Right forelimb (tissue), 1 donor: ENCODE measurements at regions not wholly inside any gene's neighbourhood (a gene's known extent, or its start where the extent isn't known, plus 50 kb on each side); places are given as distances from the start of the nearest gene placed in this dataset.
"Not testable (repeated sequence)": the region's sequence is repeated elsewhere in the genome, so short reads cannot be mapped to it uniquely, and the experiment has no call there.

Experiments used
- DNase-seq: peaks from one replicate; pipeline ENCODE4 v3.0.0-alpha.2; 2018

DNA sequence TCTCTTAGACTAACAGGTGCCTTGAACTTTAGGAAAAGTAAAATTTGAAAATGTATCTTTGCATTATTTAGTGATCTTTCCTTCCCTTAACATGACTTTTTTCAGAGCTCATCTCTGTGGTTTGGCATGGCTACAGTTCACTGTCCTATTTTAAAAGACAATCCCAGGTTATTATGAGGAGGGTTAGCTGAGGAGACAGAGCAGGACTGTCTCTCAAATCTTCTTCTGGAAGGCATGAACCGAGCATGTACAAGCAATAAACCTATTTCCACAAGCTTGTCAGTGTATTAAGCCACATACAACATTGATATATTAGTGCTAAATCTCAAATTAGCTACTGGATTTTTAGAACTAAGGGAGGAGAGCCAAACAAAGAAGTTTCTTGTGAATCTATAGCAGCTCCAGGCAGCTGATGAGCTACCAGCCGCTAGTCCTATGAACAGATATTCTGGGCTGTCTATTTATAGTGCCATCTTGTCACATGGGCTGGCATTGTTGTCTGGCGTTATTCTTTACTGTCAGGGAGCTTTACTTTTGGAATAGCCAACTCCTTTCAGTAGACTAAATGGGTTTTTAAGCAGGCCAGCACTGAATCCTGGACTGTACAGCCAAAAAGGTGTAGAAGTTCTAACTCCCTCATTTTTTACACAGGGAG, 171.2 kb upstream of the ACTBL2 start:
- DNase-seq = no peak

DNA sequence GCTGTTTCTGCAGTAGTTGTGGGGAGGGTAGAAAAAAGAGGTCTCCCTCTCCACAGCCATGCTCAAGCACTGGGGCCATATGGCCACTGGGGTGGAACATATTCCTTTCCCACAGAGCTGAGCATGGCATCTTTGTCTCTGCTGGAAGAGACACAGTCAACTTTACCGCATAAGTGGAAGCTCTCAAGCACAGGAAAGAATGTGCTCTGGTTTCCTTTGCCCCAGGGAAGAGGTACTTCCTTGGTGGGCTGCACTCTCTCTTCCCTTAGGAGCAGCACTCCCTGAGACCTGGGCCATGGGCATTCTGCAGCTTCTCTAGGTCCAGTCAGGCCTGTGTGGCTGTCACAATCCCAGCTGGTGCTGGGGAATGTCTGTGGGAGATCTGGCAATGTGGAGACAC, 168.5 kb upstream of the ACTBL2 start:
- DNase-seq = no peak

DNA sequence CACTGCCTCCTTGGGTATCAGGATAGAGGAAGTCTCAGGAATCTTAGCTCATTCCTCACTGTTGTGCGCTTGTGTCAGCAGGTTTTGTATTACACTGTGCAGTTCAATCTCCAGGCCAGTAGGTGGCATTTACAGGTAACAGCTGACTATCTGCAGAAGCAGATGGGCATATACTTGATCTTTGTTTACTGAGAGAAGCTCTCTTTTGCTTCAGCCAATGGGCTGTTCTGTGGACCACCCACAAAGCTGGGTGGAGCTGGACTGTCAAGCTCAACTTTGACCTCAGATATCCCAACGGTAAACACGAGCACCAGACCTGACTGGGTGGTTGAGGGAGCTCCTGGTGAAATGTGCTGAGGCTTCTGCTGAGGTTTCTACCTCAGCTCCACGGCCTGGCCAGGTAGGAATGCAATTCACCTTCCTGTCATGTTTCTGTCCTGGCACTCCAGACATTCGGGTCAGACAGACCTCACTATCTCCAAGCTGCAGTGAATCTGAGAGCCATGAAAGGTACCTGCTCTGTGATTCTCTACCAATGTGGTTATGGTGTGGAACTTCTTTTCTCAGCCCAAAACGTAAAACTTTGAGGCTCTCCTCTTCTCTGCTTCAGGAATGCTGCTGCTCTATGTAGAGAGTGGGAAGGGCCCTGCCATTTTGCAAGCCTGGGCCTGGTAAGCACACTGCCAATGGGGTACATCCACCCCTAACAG, 167.9 kb upstream of the ACTBL2 start:
- DNase-seq = no peak

DNA sequence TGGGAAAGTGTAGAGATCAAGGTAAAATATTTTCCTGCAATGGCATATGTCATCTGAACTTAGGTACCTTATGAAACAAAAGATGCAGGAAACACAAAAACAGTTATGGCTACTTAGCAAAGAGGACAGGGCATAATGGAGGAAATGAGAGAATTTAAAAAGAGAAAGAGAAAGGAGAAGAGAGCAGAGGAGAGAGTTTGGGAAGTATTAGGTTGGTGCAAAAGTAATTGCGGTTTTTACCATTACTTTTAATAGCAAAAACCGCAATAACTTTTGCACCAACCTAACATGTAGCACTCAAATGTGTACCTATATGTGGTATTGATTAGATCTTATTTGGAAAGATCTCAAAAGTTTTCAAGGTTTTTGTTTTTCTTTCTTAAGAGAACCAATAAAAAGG, 160.1 kb upstream of the ACTBL2 start:
- DNase-seq = no peak

DNA sequence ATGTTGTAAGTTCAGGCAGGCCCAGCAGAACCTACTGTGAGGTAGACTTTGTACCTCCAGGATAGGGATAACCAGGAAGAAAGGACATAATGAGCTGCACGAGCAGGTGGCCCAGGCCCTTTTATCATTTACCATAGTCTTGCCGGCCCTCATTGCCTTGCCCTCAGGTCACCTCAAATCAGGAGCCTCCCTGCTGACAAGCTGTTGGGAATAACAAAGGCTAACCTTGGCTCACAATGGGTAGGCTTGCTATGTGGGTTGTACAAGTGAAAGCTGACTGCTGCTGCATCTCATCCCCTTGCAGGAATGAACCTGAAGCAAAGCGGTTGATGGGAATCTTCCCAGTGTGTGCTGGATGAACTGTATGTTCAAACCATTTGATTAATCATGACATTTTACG, 159.5 kb upstream of the ACTBL2 start:
- no peak for DNase-seq

DNA sequence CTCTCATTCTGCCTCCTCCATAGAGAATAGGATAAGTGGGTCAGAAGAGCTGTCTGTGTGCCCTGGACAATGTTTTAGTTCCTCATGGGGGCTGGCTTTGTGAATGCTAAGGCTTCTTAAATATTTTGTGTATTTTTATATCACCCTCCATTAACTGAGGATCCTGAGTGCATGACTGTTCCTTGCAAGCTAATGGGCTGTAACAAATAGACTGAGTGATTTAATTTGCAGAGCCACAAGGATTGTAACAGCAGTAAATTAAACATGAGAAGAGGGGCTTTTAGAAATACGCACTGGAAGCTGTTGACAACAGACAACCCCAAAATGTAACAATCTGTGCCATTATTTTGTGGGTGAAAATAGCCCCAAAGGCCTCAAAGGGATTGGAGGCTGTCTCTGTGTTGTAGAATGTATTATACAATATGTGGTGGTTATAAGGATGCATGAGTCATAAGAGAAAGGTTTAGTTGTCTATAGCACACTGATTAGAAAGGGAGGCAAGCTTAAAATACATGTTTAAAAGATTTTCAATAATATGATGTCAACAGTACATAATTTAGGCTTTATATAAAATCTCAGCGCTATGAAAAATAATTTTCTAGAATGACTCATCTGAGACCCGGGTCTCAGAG, 152.7 kb upstream of the ACTBL2 start:
- no peak for DNase-seq

DNA sequence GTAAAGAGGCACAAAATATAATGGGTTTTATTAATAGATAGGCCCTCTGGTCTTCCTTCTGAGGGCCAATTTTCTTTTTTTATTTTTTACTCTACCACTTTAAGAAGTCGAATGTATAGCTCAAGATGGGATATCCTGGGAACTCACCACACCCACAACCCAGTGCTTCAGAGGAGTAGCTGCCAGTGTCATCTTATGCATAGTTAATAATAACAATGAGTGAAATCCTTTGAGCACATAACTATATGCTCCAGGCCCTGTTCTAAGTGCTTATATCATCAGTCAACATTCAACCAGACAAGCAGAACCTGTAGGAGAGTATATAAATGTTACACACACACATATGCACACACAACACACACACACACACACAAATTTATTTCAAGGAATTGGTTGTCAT, 150.3 kb upstream of the ACTBL2 start:
- no peak for DNase-seq

DNA sequence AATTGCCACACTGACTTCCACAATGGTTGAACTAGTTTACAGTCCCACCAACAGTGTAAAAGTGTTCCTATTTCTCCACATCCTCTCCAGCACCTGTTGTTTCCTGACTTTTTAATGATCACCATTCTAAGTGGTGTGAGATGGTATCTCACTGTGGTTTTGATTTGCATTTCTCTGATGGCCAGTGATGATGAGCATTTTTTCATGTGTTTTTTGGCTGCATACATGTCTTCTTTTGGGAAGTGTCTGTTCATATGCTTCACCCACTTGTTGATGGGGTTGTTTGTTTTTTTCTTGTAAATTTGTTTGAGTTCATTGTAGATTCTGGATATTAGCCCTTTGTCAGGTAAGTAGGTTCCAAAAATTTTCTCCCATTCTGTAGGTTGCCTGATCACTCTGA, 148.5 kb upstream of the ACTBL2 start:
- not testable (repeated sequence) for DNase-seq

DNA sequence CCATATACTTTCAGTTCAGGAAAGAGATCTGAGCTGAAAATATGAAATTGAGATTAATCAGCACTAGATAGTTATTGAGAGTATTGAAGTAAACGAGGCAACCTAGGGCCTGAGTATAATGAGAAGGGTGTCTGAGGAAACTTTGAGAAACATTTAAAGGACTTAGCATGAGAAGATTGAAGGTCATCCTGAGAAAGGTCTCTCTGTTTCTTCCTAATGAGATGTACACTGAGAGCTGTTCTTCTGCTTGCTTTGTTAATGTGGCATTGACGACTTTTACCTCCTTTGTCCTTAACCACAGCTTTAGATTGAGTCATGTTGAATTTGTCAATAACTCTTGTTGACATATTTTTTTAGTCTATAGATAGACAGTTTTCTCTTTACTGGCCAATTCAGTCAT, 145.1 kb upstream of the ACTBL2 start:
- no peak for DNase-seq

DNA sequence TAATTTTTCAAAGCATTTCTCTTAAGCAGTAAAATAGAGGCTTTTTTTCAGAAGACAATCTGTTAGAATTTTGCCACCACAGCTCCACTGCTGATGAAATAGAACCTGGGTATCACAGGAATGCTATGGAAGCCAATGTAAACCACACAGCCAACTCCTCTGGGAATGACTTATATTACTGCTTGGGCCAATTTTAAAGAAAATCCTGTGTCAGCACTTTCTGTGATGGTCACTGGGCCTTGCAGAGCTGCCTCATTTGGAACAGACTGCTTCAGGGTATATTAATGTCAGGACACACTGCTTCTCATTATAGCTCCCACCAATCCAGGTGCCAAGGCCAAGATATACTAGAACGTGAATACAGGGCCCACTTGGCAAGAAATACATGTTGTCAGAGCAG, 144.1 kb upstream of the ACTBL2 start:
- no peak for DNase-seq

DNA sequence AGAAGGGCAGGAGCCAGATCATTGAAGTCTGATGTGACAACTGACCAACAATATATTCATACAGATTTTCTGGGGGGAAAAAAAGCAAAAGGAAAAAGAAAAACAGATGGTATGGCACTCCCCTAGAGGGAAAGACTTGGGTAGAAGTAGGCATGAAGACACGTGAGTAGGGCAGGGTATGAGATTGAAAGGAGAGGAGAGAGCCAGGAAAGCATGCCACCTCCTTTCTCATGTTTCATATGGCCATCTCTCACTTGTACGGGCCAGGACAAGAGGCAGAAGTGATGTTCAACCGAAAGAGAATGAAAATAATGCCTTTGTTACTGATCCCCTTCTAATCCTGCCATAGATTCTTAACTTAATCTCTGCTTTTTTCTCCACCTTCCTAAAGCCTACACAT, 139.0 kb upstream of the ACTBL2 start:
- no peak for DNase-seq

DNA sequence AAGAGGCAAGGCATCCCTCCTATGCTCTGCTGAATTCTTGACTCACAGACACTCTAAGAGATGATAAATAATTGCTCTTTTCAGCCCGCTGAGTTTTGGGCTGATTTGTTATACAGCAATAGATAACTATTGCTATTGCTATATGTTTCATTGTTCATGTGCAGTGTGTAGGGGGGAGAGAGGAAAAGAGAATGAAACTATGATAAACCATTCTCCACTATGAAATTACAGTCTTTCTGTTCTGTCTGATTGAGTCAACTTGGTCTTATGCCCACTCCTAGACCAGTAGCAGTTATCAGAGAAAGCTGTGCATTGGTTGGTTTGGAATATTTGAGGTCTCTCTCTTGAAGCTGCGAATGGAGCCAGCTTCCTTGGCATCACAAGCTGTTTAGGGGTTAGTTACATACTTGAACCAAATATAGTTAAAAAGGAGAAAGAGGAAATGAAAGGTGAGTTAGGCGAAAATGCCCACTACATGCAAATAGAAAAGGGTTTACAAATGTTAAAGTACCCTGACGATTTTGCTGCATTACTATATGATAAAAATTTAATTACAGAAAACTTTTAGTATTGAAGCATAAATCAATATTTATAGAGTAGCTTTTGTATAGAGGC, 136.3 kb upstream of the ACTBL2 start:
- no peak for DNase-seq

DNA sequence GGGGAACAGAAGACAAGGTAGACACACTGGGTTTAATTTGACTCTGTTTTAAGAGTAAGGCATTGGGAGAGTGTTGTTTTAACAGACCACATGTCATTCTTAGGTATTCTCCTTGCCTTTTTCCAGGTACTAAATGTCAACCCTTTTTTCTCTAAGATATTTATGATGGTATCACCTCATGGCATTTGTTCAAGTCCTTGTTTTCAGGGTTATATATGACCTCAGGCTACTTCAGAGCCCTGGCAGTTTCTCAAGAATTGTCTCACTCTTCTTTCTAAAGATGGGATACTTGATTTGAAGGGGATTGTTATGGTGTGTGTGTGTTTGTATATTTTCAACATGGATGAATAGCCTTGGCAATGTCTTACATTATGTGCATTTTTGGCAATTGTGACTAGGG, 131.1 kb upstream of the ACTBL2 start:
- no peak for DNase-seq

DNA sequence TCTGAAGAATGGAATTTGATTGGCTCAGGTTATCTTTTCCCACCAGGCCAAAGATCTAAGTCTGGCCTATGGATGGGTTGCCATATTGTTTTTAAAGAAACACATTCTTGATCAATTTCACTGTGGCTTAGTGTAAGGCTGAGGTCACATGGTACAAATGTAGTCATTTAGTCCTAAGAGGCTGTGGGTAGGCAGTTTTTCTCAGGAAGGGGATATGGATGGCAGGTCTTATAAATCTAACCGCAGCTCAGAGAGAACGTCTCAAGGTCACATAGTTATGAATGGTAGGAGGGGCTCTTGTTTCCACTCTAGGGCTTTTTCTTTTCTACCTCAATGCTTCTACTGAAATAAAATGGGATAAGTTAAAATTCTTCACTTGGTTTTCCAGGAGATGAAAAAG, 128.6 kb upstream of the ACTBL2 start:
- no peak for DNase-seq

DNA sequence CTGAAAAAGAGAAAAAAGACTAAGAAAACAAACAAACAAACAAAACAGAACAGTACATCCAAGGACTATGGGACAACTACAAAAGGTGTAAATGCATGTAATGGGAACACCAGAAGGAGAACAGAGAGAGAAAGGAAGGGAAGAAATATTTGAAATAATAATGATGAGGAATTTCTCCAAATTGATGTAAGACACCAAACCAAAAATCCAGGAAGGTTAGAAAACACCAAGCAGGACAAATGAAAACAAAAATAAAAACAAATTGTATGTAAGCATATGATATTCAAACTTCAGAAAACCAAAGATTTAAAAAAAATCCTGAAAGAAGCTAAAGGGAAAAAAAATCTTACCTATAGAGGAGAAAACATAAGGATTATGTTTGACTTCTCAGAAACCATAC, 125.9 kb upstream of the ACTBL2 start:
- DNase-seq = no peak

DNA sequence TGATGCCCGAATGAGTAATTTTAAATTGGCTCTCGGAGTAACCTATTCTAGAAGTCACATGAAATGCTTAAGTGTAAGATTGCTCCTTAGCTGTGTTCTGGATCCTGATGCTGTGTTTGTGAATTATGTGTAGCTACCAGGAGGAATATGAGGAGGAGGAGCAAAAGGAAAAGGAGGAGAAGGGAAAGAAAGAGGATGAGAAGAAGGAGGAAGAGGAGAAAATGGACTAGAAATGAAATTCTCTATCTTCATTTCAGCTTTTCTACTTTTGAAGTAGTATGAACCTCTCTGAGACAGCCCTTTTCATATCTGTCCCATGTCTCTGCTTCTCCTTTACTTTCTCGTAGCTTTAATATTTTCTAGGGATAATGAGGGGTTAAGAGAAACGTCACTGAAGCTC, 119.4 kb upstream of the ACTBL2 start:
- no peak for DNase-seq

DNA sequence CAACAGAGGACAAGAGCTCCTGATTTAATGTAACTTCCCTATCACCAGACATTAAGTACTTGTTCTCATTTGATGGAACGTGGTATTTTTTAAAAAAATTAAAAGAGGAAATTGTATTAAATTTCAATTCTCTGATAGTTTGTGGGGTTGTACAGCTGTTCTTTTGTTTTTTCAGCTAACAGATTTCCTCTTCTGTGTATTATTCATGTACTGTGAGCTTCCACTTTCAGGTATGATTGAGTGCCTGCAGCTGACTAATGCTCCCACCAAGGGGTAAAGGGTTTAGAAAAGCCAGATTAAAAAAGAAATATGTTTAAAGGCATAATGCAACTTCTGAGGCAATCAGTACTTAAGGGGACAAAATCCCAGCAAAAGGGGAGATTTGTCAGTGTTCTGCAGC, 117.7 kb upstream of the ACTBL2 start:
- no peak for DNase-seq

DNA sequence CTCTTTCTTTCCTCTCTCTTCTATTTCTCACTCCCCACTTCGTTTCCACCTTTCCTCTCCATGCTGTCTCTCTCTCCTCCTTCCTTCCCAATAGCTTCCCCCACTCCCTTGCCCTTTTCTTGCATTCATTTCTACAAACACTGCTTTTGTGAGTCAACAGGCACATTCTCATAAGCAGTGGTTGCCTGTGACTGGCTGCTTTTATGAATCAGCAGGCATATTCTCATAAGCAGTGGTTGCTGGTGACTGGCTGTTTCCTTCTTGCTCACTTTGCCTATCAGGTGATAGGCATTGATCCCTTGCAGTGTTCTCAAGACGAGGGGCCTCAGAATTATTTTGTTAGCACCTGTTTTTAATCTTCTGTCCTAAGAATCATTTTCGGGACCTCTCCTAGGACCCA, 116.1 kb upstream of the ACTBL2 start:
- no peak for DNase-seq

DNA sequence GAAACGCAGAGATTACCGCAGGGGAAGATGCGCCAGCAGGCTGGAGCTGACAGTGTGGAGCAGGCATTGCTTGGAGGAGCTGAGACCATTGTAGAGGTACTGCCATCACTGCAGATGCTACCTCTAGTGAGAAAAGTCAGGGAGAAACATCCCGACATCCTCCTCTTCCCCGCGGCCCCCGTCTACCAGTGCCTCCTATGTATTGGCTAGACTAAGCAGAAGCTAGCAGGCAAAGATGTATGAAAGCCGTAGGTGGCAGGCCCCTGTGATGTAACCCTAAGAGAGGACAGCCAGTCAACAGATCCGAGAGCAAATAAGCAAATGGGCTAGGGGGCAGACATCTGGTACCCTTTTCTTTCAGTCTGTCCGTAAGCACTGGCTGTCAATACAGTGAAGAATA, 115.5 kb upstream of the ACTBL2 start:
- no peak for DNase-seq

DNA sequence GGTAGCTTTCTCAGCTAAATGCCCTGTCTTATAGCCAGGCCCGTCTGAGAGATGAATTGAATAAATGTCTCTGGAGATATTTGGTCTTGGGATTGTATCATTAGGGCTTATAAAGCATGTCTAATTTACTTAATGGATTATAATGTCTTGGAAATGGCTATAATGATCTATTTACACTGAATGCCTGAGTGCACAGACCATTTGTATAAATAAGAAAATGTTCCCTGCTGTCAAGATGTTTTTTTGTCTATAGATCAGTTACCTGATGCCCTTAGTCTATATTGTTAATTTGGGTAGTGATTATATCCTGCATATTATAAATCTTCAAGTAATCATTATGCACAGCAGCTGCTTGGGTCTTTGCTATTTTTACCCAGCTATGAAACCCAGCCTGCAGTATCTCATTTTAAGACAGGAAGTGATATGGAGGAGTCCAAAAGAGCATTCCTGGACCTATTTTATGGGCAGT, 112.9 kb upstream of the ACTBL2 start:
- DNase-seq = no peak

DNA sequence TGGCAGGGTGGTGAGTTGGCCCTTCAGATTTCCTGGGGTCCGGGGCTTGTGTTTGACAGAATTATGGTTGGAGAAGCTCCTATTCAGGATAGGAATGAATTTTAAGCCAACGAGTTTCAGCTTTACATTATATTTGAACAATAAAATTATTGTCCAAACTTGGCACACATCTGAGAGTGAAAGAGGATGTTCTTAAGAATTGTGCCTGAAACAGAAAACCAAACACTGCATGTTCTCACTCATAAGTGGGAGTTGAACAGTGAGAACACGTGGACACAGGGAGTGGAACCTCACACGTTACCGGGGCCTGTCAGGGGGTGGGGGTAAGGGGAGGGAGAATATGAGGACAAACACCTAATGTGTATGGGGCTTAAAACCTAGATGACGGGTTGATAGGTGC, 111.8 kb upstream of the ACTBL2 start:
- DNase-seq = no peak

DNA sequence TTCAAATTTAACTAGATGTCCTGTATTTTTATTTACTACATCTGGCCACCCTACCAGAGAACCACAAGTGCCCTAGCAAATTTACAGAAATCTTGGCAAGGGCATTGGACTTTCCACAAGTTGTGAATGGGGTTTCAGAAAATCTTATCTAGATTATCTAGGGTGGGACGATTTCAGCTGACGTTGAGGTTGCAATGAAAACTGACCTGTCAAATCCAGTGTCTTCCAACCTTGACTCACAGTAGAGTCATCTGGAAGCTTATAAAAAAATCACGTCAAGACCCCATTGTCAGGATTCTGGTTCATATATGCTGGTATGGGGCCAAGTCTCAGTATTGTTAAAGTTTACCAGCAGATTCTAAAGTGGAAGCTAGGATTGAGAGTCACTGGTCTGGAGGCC, 109.6 kb upstream of the ACTBL2 start:
- no peak for DNase-seq

DNA sequence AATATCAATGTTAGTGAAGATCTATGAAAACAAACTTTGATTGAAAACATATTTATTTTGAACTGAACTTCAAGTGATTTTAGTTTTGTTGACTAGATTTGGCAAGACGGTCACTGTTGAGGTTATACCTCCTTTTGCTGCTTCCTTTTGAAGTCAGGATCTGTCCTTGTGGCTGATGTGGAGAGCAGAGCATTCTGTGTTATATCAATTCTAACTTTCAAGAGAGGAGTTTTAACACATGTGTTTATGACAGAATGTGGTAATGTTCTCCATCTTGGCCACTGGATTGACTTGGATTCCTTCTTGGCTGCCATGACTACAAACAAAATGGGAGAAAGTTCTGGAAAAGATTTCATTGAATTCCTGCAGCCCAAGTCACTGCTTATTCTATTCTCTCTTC, 104.0 kb upstream of the ACTBL2 start:
- no peak for DNase-seq

DNA sequence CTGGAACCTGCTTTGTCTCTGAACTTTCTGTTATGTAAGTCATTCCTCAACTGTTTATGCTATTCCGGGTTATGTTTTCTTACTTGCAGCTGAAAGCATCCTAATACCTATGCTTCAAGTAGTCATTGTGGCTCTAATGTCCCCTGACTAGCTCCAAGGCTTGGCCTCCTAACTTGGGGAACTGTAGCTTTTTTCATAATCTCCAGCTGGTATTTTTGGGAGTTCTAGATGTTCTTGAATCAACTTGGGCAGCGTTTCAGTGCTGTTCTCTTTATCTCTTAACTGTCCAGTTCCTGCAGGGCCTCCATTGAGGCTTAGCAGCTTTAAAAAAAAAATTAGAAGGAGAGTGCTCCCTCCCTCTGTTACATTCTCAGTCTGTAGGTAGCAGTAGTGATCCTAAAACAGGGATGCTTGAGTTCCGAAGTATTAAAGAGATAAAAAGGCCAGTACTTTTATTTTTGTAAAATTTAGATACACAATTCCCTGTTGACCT, 100.0 kb upstream of the ACTBL2 start:
- no peak for DNase-seq
